GM23248 (cell line): ENCODE measurements at regions not wholly inside any gene's neighbourhood (a gene's known extent, or its start where the extent isn't known, plus 50 kb on each side); places are given as distances from the start of the nearest gene placed in this dataset.

ENCODE experiments used
- EZH2 ChIP-seq: fragments of 200-600 bp; sonication (generic); IDR thresholded peaks from 2 replicates; pipeline ENCODE4 v1.6.1; 2018; ENCODE audit warnings: antibody characterized with exemption, mild to moderate bottlenecking; ENCODE audit not compliant: insufficient read depth, poor library complexity, severe bottlenecking
- EZH2phosphoT487 ChIP-seq: fragments of 200-600 bp; sonication (generic); IDR thresholded peaks from 2 replicates; pipeline ENCODE4 v1.6.1; 2018; ENCODE audit warnings: antibody characterized with exemption, moderate library complexity, mild to moderate bottlenecking, low read depth; ENCODE audit not compliant: insufficient read depth

DNA sequence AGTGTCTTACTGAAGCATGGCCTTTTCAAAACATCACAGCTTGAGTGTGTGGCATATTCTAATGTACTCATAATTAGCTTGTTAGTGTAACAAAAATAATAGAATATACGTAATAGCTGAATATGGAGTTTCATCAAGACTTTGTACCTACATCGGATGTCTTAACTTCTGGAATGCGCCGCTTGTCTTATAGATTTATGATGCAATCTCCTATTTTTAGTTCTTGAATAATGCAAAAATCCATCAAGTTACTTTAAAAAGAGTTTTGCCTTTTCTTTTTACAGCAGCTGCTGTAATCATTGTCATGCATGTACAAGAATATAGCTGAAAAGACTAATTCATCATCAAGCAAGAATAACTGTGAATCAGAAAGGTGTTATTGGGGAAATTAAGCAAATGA lies 140.7 kb upstream of the SCN7A start:
- TF ChIP-seq EZH2 (no peak), EZH2phosphoT487 (no peak)
